GM18951 (cell line): ENCODE measurements at regions not wholly inside any gene's neighbourhood (a gene's known extent, or its start where the extent isn't known, plus 50 kb on each side); places are given as distances from the start of the nearest gene placed in this dataset.
"Not testable (repeated sequence)": the region's sequence is repeated elsewhere in the genome, so short reads cannot be mapped to it uniquely, and the experiment has no call there.

ENCODE experiments used
- POLR2A ChIP-seq: IDR thresholded peaks from 4 replicates; pipeline ENCODE4 v1.6.1; 2011; ENCODE audit warnings: mild to moderate bottlenecking; ENCODE audit not compliant: insufficient read length, insufficient read depth; ENCODE audit errors: extremely low read depth
- in situ Hi-C: fragments of 300-500 bp; cut with MboI; formaldehyde crosslinking; loops from one replicate; pipeline ENCODE4 v1.12.0; 2022; ENCODE audit warnings: low sequenced_read_pairs, mixed read lengths, inconsistent platforms; ENCODE audit not compliant: unreplicated experiment

GRCh38 chr6:84596488-84596887 is 167.9 kb downstream of the TBX18 start:
- in situ Hi-C loops = no loop called here
- no peak for TF ChIP-seq POLR2A

GRCh38 chr6:84588697-84589080 is 175.7 kb downstream of the TBX18 start:
- TF ChIP-seq POLR2A = no peak
- in situ Hi-C loops = no loop called here

- in situ Hi-C loops = not testable (repeated sequence)
Observed at GRCh38 chr6:84587994-84588696, 176.3 kb downstream of the TBX18 start.

- in situ Hi-C loops = not testable (repeated sequence)
Observed at GRCh38 chr6:84587202-84587940, 177.0 kb downstream of the TBX18 start.

GRCh38 chr6:84583784-84584183 is 180.6 kb downstream of the TBX18 start:
- in situ Hi-C loops = no loop called here
- TF ChIP-seq POLR2A = no peak

- no peak for TF ChIP-seq POLR2A
- in situ Hi-C loops = no loop called here
Observed at GRCh38 chr6:84582997-84583396, 181.4 kb downstream of the TBX18 start.

- in situ Hi-C loops = no loop called here
- TF ChIP-seq POLR2A = no peak
Observed at GRCh38 chr6:84581494-84582259, 182.7 kb downstream of the TBX18 start.

GRCh38 chr6:84579404-84579803 is 185.0 kb downstream of the TBX18 start:
- TF ChIP-seq POLR2A = no peak
- in situ Hi-C loops = no loop called here

- no peak for TF ChIP-seq POLR2A
- in situ Hi-C loops = no loop called here
Observed at GRCh38 chr6:84576029-84576428, 188.4 kb downstream of the TBX18 start.

GRCh38 chr6:84575264-84575663 is 189.1 kb downstream of the TBX18 start:
- in situ Hi-C loops = no loop called here

GRCh38 chr6:84569882-84570281 is 194.5 kb downstream of the TBX18 start:
- no peak for TF ChIP-seq POLR2A
- in situ Hi-C loops = no loop called here

More at GRCh38 chr6:84575264-84575663, 189.1 kb downstream of the TBX18 start:
- no peak for TF ChIP-seq POLR2A

- no peak for TF ChIP-seq POLR2A
- in situ Hi-C loops = no loop called here
Observed at GRCh38 chr6:84568971-84569370, 195.4 kb downstream of the TBX18 start.

- in situ Hi-C loops = not testable (repeated sequence)
Observed at GRCh38 chr6:84565718-84566117, 198.7 kb downstream of the TBX18 start.
